BE2C (cell line): ENCODE measurements at regions not wholly inside any gene's neighbourhood (a gene's known extent, or its start where the extent isn't known, plus 50 kb on each side); places are given as distances from the start of the nearest gene placed in this dataset.

Experiments
- DNase-seq: peaks from one replicate; pipeline ENCODE4 v3.0.0-alpha.2; 2020
- H3K27me3 ChIP-seq: fragments of 250-450 bp; sonication (Bioruptor Pico); 2 replicates; pipeline ENCODE4 v1.5.1; 2020; ENCODE audit warnings: mild to moderate bottlenecking
- H3K36me3 ChIP-seq: fragments of 250-450 bp; sonication (Bioruptor Pico); 2 replicates; pipeline ENCODE4 v1.5.1; 2020; ENCODE audit warnings: mild to moderate bottlenecking
- H3K4me1 ChIP-seq: fragments of 250-450 bp; sonication (Bioruptor Pico); 2 replicates; pipeline ENCODE4 v1.5.1; 2020
- H3K4me3 ChIP-seq: 2 replicates; pipeline ENCODE4 v1.5.1; 2011; ENCODE audit warnings: low read depth, low read length
- H3K9me3 ChIP-seq: fragments of 250-450 bp; sonication (Bioruptor Pico); 2 replicates; pipeline ENCODE4 v1.5.1; 2020
- CTCF ChIP-seq: IDR thresholded peaks from 2 replicates; pipeline ENCODE4 v1.5.1; 2012; ENCODE audit warnings: mild to moderate bottlenecking, low read depth, low read length

- H3K36me3 ChIP-seq, result no peaks in the 10 kb centered on the region
- no peak for TF ChIP-seq CTCF
- no peak overlapping the region for H3K4me3 ChIP-seq
- H3K4me1 ChIP-seq, result peaks cover 3% of the 10 kb centered on the region
- DNase-seq, result no peak
- no peaks in the 10 kb centered on the region for H3K27me3 ChIP-seq
- no peaks in the 10 kb centered on the region for H3K9me3 ChIP-seq
Measured at GRCh38 chr1:209227941-209228340, 355.6 kb upstream of the CAMK1G start.

- Histone ChIP-seq H3K9me3 (no peaks in the 10 kb centered on the region), H3K36me3 (no peaks in the 10 kb centered on the region), H3K4me1 (no peaks in the 10 kb centered on the region; the same call in 1 of the 2 replicates), H3K27me3 (no peaks in the 10 kb centered on the region), H3K4me3 (no peak overlapping the region)
- no peak for DNase-seq
- no peak for TF ChIP-seq CTCF
Measured at GRCh38 chr1:209229494-209230061, 353.9 kb upstream of the CAMK1G start.

GRCh38 chr1:209230314-209230713 lies 353.2 kb upstream of the CAMK1G start:
- Histone ChIP-seq H3K9me3 (no peaks in the 10 kb centered on the region), H3K36me3 (no peaks in the 10 kb centered on the region), H3K27me3 (no peaks in the 10 kb centered on the region), H3K4me1 (no peaks in the 10 kb centered on the region; the same call in 1 of the 2 replicates), H3K4me3 (no peak overlapping the region)
- DNase-seq, result no peak
- no peak for TF ChIP-seq CTCF

GRCh38 chr1:209231476-209232156 lies 351.9 kb upstream of the CAMK1G start:
- no peaks in the 10 kb centered on the region for H3K36me3 ChIP-seq
- no peaks in the 10 kb centered on the region for H3K9me3 ChIP-seq
- no peak for TF ChIP-seq CTCF
- H3K27me3 ChIP-seq, result no peaks in the 10 kb centered on the region
- no peaks in the 10 kb centered on the region; the same call in 1 of the 2 replicates for H3K4me1 ChIP-seq
- DNase-seq, result no peak
- H3K4me3 ChIP-seq, result no peak overlapping the region

GRCh38 chr1:209232197-209232596 lies 351.3 kb upstream of the CAMK1G start:
- no peaks in the 10 kb centered on the region for H3K27me3 ChIP-seq
- no peaks in the 10 kb centered on the region for H3K9me3 ChIP-seq
- H3K36me3 ChIP-seq, result no peaks in the 10 kb centered on the region
- no peak for DNase-seq
- H3K4me3 ChIP-seq, result no peak overlapping the region
- TF ChIP-seq CTCF, result no peak
- H3K4me1 ChIP-seq, result no peaks in the 10 kb centered on the region; the same call in 1 of the 2 replicates

- Histone ChIP-seq H3K36me3 (no peaks in the 10 kb centered on the region), H3K27me3 (no peaks in the 10 kb centered on the region), H3K4me1 (no peaks in the 10 kb centered on the region; the same call in 1 of the 2 replicates), H3K4me3 (no peak overlapping the region), H3K9me3 (no peaks in the 10 kb centered on the region)
- DNase-seq, result no peak
- no peak for TF ChIP-seq CTCF
Measured at GRCh38 chr1:209232759-209233158, 350.8 kb upstream of the CAMK1G start.
